ENCODE measurements at regions not wholly inside any gene's neighbourhood (a gene's known extent, or its start where the extent isn't known, plus 50 kb on each side); places are given as distances from the start of the nearest gene placed in this dataset.

- ATAC-seq, result no peak
- intact Hi-C loops (cut with DNase I), result no loop called here
- DNase-seq (ENCODE audit: low spot score), result no peak
Measured at GRCh38 chr12:58378028-58378427, 436.7 kb downstream of the ATP23 start.

GRCh38 chr12:58381546-58381945, 440.2 kb downstream of the ATP23 start:
- no peak for ATAC-seq

GRCh38 chr12:58384196-58384595, 442.8 kb downstream of the ATP23 start:
- no peak for ATAC-seq
- no peak for DNase-seq (ENCODE audit: low spot score)
- intact Hi-C loops (cut with DNase I), result no loop called here

More at GRCh38 chr12:58381546-58381945, 440.2 kb downstream of the ATP23 start:
- intact Hi-C loops (cut with DNase I), result no loop called here
- DNase-seq (ENCODE audit: low spot score), result no peak

GRCh38 chr12:58386136-58386535, 444.8 kb downstream of the ATP23 start:
- ATAC-seq (no peak), DNase-seq (ENCODE audit: low spot score) (no peak)
- intact Hi-C loops (cut with DNase I), result no loop called here

GRCh38 chr12:58387199-58387598, 445.8 kb downstream of the ATP23 start:
- intact Hi-C loops (cut with DNase I), result no loop called here

GRCh38 chr12:58388261-58388660, 446.9 kb downstream of the ATP23 start:
- intact Hi-C loops (cut with DNase I), result no loop called here
- ATAC-seq (no peak), DNase-seq (ENCODE audit: low spot score) (no peak)

More at GRCh38 chr12:58387199-58387598, 445.8 kb downstream of the ATP23 start:
- no peak for ATAC-seq
- no peak for DNase-seq (ENCODE audit: low spot score)

- intact Hi-C loops (cut with DNase I), result no loop called here
- ATAC-seq (no peak), DNase-seq (ENCODE audit: low spot score) (no peak)
Measured at GRCh38 chr12:58393152-58393551, 451.8 kb downstream of the ATP23 start.

- no peak for ATAC-seq
- intact Hi-C loops (cut with DNase I), result no loop called here
- DNase-seq (ENCODE audit: low spot score), result no peak
Measured at GRCh38 chr12:58395056-58395455, 453.7 kb downstream of the ATP23 start.

- no peak for ATAC-seq
Measured at GRCh38 chr12:58395470-58395869, 454.1 kb downstream of the ATP23 start.

GRCh38 chr12:58396239-58396638, 454.9 kb downstream of the ATP23 start:
- intact Hi-C loops (cut with DNase I), result no loop called here
- no peak for ATAC-seq
- DNase-seq (ENCODE audit: low spot score), result no peak

More at GRCh38 chr12:58395470-58395869, 454.1 kb downstream of the ATP23 start:
- intact Hi-C loops (cut with DNase I), result no loop called here
- DNase-seq (ENCODE audit: low spot score), result no peak

- DNase-seq (ENCODE audit: low spot score) (no peak), ATAC-seq (no peak)
- intact Hi-C loops (cut with DNase I), result no loop called here
Measured at GRCh38 chr12:58405363-58405762, 464.0 kb downstream of the ATP23 start.

GRCh38 chr12:58408516-58408915, 467.1 kb downstream of the ATP23 start:
- no peak for DNase-seq (ENCODE audit: low spot score)
- intact Hi-C loops (cut with DNase I), result no loop called here
- no peak for ATAC-seq

- DNase-seq (ENCODE audit: low spot score), result no peak
- no peak for ATAC-seq
- intact Hi-C loops (cut with DNase I), result no loop called here
Measured at GRCh38 chr12:58412461-58413060, 471.2 kb downstream of the ATP23 start.

- DNase-seq (ENCODE audit: low spot score), result no peak
- intact Hi-C loops (cut with DNase I), result no loop called here
- ATAC-seq, result no peak
Measured at GRCh38 chr12:58413794-58414193, 472.4 kb downstream of the ATP23 start.

GRCh38 chr12:58414398-58414871, 473.1 kb downstream of the ATP23 start:
- no peak for DNase-seq (ENCODE audit: low spot score)
- intact Hi-C loops (cut with DNase I), result no loop called here
- no peak for ATAC-seq

- ATAC-seq (no peak), DNase-seq (ENCODE audit: low spot score) (no peak)
- intact Hi-C loops (cut with DNase I), result no loop called here
Measured at GRCh38 chr12:58415716-58416115, 474.3 kb downstream of the ATP23 start.

GRCh38 chr12:58416236-58416635, 474.9 kb downstream of the ATP23 start:
- DNase-seq (ENCODE audit: low spot score), result no peak
- ATAC-seq, result no peak
- intact Hi-C loops (cut with DNase I), result no loop called here

GRCh38 chr12:58419196-58419760, 477.9 kb downstream of the ATP23 start:
- ATAC-seq (no peak), DNase-seq (ENCODE audit: low spot score) (no peak)
- intact Hi-C loops (cut with DNase I), result no loop called here

GRCh38 chr12:58419905-58420304, 478.5 kb downstream of the ATP23 start:
- DNase-seq (ENCODE audit: low spot score), result no peak
- intact Hi-C loops (cut with DNase I), result no loop called here
- ATAC-seq, result no peak

GRCh38 chr12:58420503-58420902, 479.1 kb downstream of the ATP23 start:
- peak; percentile 36 for ATAC-seq
- no peak for DNase-seq (ENCODE audit: low spot score)

GRCh38 chr12:58421990-58422389, 480.6 kb downstream of the ATP23 start:
- intact Hi-C loops (cut with DNase I), result no loop called here
- DNase-seq (ENCODE audit: low spot score), result no peak
- no peak for ATAC-seq

More at GRCh38 chr12:58420503-58420902, 479.1 kb downstream of the ATP23 start:
- intact Hi-C loops (cut with DNase I), result no loop called here
